Body of pancreas (tissue), 4 donors: ENCODE measurements at regions not wholly inside any gene's neighbourhood (a gene's known extent, or its start where the extent isn't known, plus 50 kb on each side); places are given as distances from the start of the nearest gene placed in this dataset.
A peak's percentile ranks its signal among the peaks of the same experiment; 100 is the strongest.

Source experiments
- POLR2A ChIP-seq, 3 donors: fragments of 450-650 bp; IDR thresholded peaks; one replicate each; pipeline ENCODE4 v1.6.1; 2016; ENCODE audit warnings: antibody characterized with exemption in 3 of 3, mild to moderate bottlenecking in 2 of 3
- TF ChIP-seq, protein P1 (sequence below), 7 experiments: fragments of 450-650 bp in 4 of 7; fragments of 200-600 bp in 3 of 7; sonication (generic) in 3 of 7; IDR thresholded peaks; one replicate each; pipeline ENCODE4 v1.5.1; 2016 to 2019; ENCODE audit warnings: antibody characterized with exemption in 7 of 7

DNA sequence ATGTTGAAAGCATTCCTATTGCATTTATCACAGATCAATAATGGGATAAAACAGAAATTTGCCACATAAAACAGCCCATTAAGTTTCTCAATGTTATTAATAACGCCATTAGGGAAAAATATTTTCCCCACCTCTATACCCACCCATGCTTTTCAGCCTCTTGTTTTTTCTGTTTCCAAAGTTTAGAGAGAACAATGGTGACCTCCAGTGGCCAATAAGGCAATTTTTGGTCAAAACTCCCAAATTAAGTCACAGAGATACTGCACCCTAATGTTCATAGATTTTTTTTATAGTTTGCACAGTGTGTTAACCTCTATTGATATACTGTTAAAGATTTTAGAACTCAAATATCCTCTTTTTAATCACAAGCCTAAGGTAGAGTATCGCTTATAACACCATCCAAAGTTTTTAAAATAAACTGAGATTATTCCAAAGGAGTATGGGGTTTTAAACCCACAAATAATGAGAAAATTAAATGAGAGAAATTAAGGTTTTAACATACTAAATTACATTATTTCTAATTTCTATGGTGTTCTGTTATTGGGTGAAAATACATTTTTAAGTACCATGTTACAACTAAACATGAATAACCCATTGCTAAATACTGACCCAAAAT lies 184.7 kb upstream of the DCN start:
- TF ChIP-seq, protein P1, sequence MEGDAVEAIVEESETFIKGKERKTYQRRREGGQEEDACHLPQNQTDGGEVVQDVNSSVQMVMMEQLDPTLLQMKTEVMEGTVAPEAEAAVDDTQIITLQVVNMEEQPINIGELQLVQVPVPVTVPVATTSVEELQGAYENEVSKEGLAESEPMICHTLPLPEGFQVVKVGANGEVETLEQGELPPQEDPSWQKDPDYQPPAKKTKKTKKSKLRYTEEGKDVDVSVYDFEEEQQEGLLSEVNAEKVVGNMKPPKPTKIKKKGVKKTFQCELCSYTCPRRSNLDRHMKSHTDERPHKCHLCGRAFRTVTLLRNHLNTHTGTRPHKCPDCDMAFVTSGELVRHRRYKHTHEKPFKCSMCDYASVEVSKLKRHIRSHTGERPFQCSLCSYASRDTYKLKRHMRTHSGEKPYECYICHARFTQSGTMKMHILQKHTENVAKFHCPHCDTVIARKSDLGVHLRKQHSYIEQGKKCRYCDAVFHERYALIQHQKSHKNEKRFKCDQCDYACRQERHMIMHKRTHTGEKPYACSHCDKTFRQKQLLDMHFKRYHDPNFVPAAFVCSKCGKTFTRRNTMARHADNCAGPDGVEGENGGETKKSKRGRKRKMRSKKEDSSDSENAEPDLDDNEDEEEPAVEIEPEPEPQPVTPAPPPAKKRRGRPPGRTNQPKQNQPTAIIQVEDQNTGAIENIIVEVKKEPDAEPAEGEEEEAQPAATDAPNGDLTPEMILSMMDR (IDR thresholded peaks at IDR 0.05) = peak in 5 of 7 experiments; percentile 17 to 28 (median 27)
- no peak for TF ChIP-seq POLR2A (IDR thresholded peaks at IDR 0.05)
